HEK293 (cell line): ENCODE measurements at regions not wholly inside any gene's neighbourhood (a gene's known extent, or its start where the extent isn't known, plus 50 kb on each side); places are given as distances from the start of the nearest gene placed in this dataset.

Experiments used
- CTCF ChIP-seq: fragments of 450-650 bp; formaldehyde crosslinking; IDR thresholded peaks from 2 replicates; pipeline ENCODE4 v1.5.1; 2016; ENCODE audit warnings: missing biosample characterization, missing genetic modification characterization
- KLF16 ChIP-seq: fragments of 450-650 bp; formaldehyde crosslinking; IDR thresholded peaks from 2 replicates; pipeline ENCODE4 v1.5.1; 2017; ENCODE audit warnings: missing biosample characterization, missing genetic modification characterization
- ZFP41 ChIP-seq: fragments of 450-650 bp; formaldehyde crosslinking; IDR thresholded peaks from 2 replicates; pipeline ENCODE4 v1.5.1; 2016; ENCODE audit warnings: missing biosample characterization, missing genetic modification characterization, borderline replicate concordance
- ZNF146 ChIP-seq: fragments of 450-650 bp; formaldehyde crosslinking; IDR thresholded peaks from 2 replicates; pipeline ENCODE4 v1.5.1; 2016; ENCODE audit warnings: missing biosample characterization, missing genetic modification characterization
- ZNF174 ChIP-seq: fragments of 450-650 bp; formaldehyde crosslinking; IDR thresholded peaks from 2 replicates; pipeline ENCODE4 v1.5.0; 2017; ENCODE audit warnings: missing biosample characterization, mild to moderate bottlenecking, missing genetic modification characterization
- ZNF544 ChIP-seq: fragments of 450-650 bp; formaldehyde crosslinking; IDR thresholded peaks from 2 replicates; pipeline ENCODE4 v1.5.0; 2017; ENCODE audit warnings: missing biosample characterization, missing genetic modification characterization
- TF ChIP-seq, protein P1 (sequence below): fragments of 450-650 bp; formaldehyde crosslinking; IDR thresholded peaks from 2 replicates; pipeline ENCODE4 v1.5.1; 2016; ENCODE audit warnings: missing biosample characterization, missing genetic modification characterization

GRCh38 chr3:180433152-180433551, 168.8 kb upstream of the TTC14 start:
- TF ChIP-seq ZFP41 (tag by site-specific recombination): no peak
- TF ChIP-seq ZNF174 (tag by site-specific recombination): no peak
- no peak for TF ChIP-seq KLF16
- TF ChIP-seq CTCF (tag by site-specific recombination): no peak
- TF ChIP-seq ZNF146 (tag by site-specific recombination): no peak
- TF ChIP-seq, protein P1, sequence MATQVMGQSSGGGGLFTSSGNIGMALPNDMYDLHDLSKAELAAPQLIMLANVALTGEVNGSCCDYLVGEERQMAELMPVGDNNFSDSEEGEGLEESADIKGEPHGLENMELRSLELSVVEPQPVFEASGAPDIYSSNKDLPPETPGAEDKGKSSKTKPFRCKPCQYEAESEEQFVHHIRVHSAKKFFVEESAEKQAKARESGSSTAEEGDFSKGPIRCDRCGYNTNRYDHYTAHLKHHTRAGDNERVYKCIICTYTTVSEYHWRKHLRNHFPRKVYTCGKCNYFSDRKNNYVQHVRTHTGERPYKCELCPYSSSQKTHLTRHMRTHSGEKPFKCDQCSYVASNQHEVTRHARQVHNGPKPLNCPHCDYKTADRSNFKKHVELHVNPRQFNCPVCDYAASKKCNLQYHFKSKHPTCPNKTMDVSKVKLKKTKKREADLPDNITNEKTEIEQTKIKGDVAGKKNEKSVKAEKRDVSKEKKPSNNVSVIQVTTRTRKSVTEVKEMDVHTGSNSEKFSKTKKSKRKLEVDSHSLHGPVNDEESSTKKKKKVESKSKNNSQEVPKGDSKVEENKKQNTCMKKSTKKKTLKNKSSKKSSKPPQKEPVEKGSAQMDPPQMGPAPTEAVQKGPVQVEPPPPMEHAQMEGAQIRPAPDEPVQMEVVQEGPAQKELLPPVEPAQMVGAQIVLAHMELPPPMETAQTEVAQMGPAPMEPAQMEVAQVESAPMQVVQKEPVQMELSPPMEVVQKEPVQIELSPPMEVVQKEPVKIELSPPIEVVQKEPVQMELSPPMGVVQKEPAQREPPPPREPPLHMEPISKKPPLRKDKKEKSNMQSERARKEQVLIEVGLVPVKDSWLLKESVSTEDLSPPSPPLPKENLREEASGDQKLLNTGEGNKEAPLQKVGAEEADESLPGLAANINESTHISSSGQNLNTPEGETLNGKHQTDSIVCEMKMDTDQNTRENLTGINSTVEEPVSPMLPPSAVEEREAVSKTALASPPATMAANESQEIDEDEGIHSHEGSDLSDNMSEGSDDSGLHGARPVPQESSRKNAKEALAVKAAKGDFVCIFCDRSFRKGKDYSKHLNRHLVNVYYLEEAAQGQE (tag by site-specific recombination): no peak
- no peak for TF ChIP-seq ZNF544
